CD4-positive, alpha-beta memory T cell (primary cell): ENCODE measurements at regions not wholly inside any gene's neighbourhood (a gene's known extent, or its start where the extent isn't known, plus 50 kb on each side); places are given as distances from the start of the nearest gene placed in this dataset.
A peak's percentile ranks its signal among the peaks of the same experiment; 100 is the strongest.
"Not testable (repeated sequence)": the region's sequence is repeated elsewhere in the genome, so short reads cannot be mapped to it uniquely, and the experiment has no call there.

Experiments used
- CTCF ChIA-PET: fragments of 350-600 bp; sonication (Branson Sonifier 250); formaldehyde crosslinking; loops from one replicate; lab custom pipeline; 2021; ENCODE audit warnings: inconsistent platforms; ENCODE audit not compliant: partially characterized antibody; lab: Charles Lee
- POLR2A ChIA-PET: fragments of 350-600 bp; sonication (Branson Sonifier 250); formaldehyde crosslinking; loops from one replicate; lab custom pipeline; 2021; ENCODE audit not compliant: partially characterized antibody; lab: Charles Lee
- DNase-seq, 5 donors: peaks; one replicate each; pipeline versions ENCODE4 v3.0.0 to v3.0.0-alpha.2; 2020 to 2022; ENCODE audit warnings: mixed read lengths in 1 of 5
- H3K27ac ChIP-seq: one replicate; pipeline ENCODE4 v1.7.0; 2013; ENCODE audit warnings: low read depth, low read length
- H3K27me3 ChIP-seq: 2 replicates; pipeline ENCODE4 v1.7.0; 2013; ENCODE audit warnings: mild to moderate bottlenecking, low read length, moderate library complexity; ENCODE audit not compliant: insufficient read depth
- H3K36me3 ChIP-seq: 2 replicates; pipeline ENCODE4 v1.7.0; 2013; ENCODE audit warnings: mild to moderate bottlenecking, low read length, moderate library complexity; ENCODE audit not compliant: insufficient read depth
- H3K4me1 ChIP-seq: 2 replicates; pipeline ENCODE4 v1.7.0; 2013; ENCODE audit warnings: mild to moderate bottlenecking, low read length, moderate library complexity; ENCODE audit not compliant: insufficient read depth
- H3K4me3 ChIP-seq, 2 donors: one replicate each; pipeline ENCODE4 v1.7.0; 2013; ENCODE audit warnings: low read length in 2 of 2, mild to moderate bottlenecking in 1 of 2
- H3K9me3 ChIP-seq, 2 donors: one replicate each; pipeline ENCODE4 v1.7.0; 2013; ENCODE audit warnings: low read length in 2 of 2, control low read depth in 1 of 2; ENCODE audit not compliant: control insufficient read depth in 1 of 2
- H3K27ac Mint-ChIP-seq, 7 donors: one replicate each; pipeline ENCODE4 v1.8.0; 2020 to 2021; ENCODE audit warnings: mixed read lengths in 7 of 7, mild to moderate bottlenecking in 6 of 7, inconsistent platforms in 3 of 7, moderate library complexity in 3 of 7
- H3K27me3 Mint-ChIP-seq, 2 donors: one replicate each; pipeline ENCODE4 v1.8.0; 2020 to 2021; ENCODE audit warnings: mixed read lengths in 2 of 2
- H3K36me3 Mint-ChIP-seq, 2 donors: one replicate each; pipeline ENCODE4 v1.8.0; 2020 to 2021; ENCODE audit warnings: mixed read lengths in 2 of 2, inconsistent platforms in 1 of 2, mild to moderate bottlenecking in 1 of 2
- H3K4me1 Mint-ChIP-seq, 4 donors: one replicate each; pipeline ENCODE4 v1.8.0; 2020 to 2021; ENCODE audit warnings: mixed read lengths in 4 of 4, mild to moderate bottlenecking in 1 of 4
- H3K4me3 Mint-ChIP-seq, 8 donors: one replicate each; pipeline ENCODE4 v1.8.0; 2020 to 2021; ENCODE audit warnings: mixed read lengths in 8 of 8, mild to moderate bottlenecking in 7 of 8, moderate library complexity in 6 of 8, inconsistent platforms in 3 of 8
- H3K9me3 Mint-ChIP-seq, 8 donors: one replicate each; pipeline ENCODE4 v1.8.0; 2020 to 2021; ENCODE audit warnings: mixed read lengths in 8 of 8, mild to moderate bottlenecking in 5 of 8, inconsistent platforms in 3 of 8, moderate library complexity in 1 of 8
- intact Hi-C: fragments of 100-400 bp; cut with micrococcal nuclease; formaldehyde crosslinking; loops from one replicate; pipeline ENCODE4 v1.15.1; 2023

GRCh38 chr6:134546962-134547645, 229.2 kb upstream of the SGK1 start:
- H3K27ac Mint-ChIP-seq: peak overlapping the region in 1 of 7 donors; percentile 19
- ChIA-PET CTCF (no interaction called here), POLR2A (no interaction called here)
- peaks cover 9% of the 10 kb centered on the region for H3K4me1 ChIP-seq
- H3K4me3 ChIP-seq: no peak overlapping the region
- H3K27ac ChIP-seq: no peak overlapping the region
- H3K4me3 Mint-ChIP-seq: no peak overlapping the region
- no peak for DNase-seq
- no peaks in the 10 kb centered on the region for H3K36me3 ChIP-seq
- peaks cover 0 to 4% of the 10 kb centered on the region in 2 donors for H3K27me3 Mint-ChIP-seq
- H3K9me3 ChIP-seq: no peaks in the 10 kb centered on the region
- no peaks in the 10 kb centered on the region for H3K36me3 Mint-ChIP-seq
- H3K4me1 Mint-ChIP-seq: peaks cover 9 to 13% (median 11%) of the 10 kb centered on the region in 4 donors
- peaks cover 0 to 2% (median 0%) of the 10 kb centered on the region in 8 donors for H3K9me3 Mint-ChIP-seq
- no peaks in the 10 kb centered on the region for H3K27me3 ChIP-seq
- intact Hi-C loops: no loop called here

DNA sequence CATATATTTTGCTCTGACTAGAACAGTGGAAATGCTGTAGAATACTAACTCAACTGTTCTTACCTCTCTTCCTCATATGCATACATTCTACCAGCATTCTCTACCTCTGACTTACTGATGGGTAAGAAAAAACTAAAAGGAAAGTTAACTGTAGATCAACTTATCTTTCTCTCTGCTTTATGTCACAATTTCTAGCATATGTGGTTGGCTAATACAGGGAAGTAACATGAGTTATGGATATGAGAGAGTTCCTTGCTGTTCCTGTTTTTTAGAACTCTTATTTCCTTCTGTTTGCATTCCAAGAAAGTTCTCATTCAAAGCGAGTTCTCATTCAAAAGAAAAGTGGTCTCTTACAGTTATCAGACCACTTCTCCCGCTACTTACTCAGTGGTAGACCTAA, 226.8 kb upstream of the SGK1 start:
- Mint-ChIP-seq H3K36me3 (no peaks in the 10 kb centered on the region), H3K27me3 (peaks cover 0 to 4% of the 10 kb centered on the region in 2 donors), H3K4me1 (peaks cover 16 to 26% (median 23%) of the 10 kb centered on the region in 4 donors), H3K4me3 (no peak overlapping the region), H3K9me3 (no peaks in the 10 kb centered on the region), H3K27ac (no peak overlapping the region)
- H3K4me1 ChIP-seq: peaks cover 22% of the 10 kb centered on the region
- intact Hi-C loops: no loop called here
- no peaks in the 10 kb centered on the region for H3K27me3 ChIP-seq
- no peaks in the 10 kb centered on the region for H3K36me3 ChIP-seq
- no peak for DNase-seq
- no peaks in the 10 kb centered on the region for H3K9me3 ChIP-seq
- POLR2A ChIA-PET: no interaction called here
- CTCF ChIA-PET: no interaction called here
- H3K27ac ChIP-seq: no peak overlapping the region
- H3K4me3 ChIP-seq: no peak overlapping the region

GRCh38 chr6:134543128-134543527, 225.2 kb upstream of the SGK1 start:
- H3K36me3 Mint-ChIP-seq: no peaks in the 10 kb centered on the region
- no peak overlapping the region for H3K4me3 ChIP-seq
- no peak overlapping the region for H3K27ac ChIP-seq
- peaks cover 0 to 4% of the 10 kb centered on the region in 2 donors for H3K27me3 Mint-ChIP-seq
- peaks cover 24% of the 10 kb centered on the region for H3K4me1 ChIP-seq
- ChIA-PET POLR2A (no interaction called here), CTCF (no interaction called here)
- intact Hi-C loops: no loop called here
- no peaks in the 10 kb centered on the region for H3K27me3 ChIP-seq
- no peak overlapping the region for H3K4me3 Mint-ChIP-seq
- H3K36me3 ChIP-seq: no peaks in the 10 kb centered on the region
- H3K4me1 Mint-ChIP-seq: peaks cover 17 to 28% (median 25%) of the 10 kb centered on the region in 4 donors
- no peaks in the 10 kb centered on the region for H3K9me3 Mint-ChIP-seq
- peak overlapping the region in 1 of 7 donors; percentile 5 for H3K27ac Mint-ChIP-seq
- no peaks in the 10 kb centered on the region for H3K9me3 ChIP-seq
- DNase-seq: no peak

DNA sequence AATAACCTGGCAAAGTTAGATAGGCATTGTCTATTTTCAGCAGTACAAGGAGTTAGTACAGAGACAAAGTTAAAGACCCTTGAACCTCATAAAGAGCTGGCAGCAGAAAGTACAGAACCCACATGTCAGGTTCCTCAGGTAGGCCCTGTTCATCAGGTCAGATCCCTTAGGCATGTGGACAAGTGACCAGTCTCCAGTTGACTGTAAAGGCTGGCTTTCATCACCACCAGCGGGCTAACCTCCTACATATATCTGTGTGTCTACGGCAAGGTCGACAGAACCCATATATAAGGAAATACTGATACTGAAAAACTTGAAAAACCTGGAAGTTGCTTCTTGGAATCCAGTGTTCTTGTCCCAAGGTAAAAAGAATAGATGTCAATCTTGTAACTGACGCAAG, 223.1 kb upstream of the SGK1 start:
- POLR2A ChIA-PET: no interaction called here
- Histone ChIP-seq H3K36me3 (no peaks in the 10 kb centered on the region), H3K4me3 (no peak overlapping the region), H3K27me3 (no peaks in the 10 kb centered on the region), H3K9me3 (no peaks in the 10 kb centered on the region), H3K4me1 (peaks cover 24% of the 10 kb centered on the region), H3K27ac (no peak overlapping the region)
- Mint-ChIP-seq H3K27ac (no peak overlapping the region), H3K9me3 (no peaks in the 10 kb centered on the region), H3K36me3 (no peaks in the 10 kb centered on the region), H3K27me3 (no peaks in the 10 kb centered on the region), H3K4me3 (no peak overlapping the region), H3K4me1 (peaks cover 17 to 28% (median 25%) of the 10 kb centered on the region in 4 donors)
- DNase-seq: no peak
- CTCF ChIA-PET: interaction anchor here (0.6 kb wide), 1 partner anchor 361 kb away, joined by 3 read pairs; no protein-coding TSS in a partner anchor
- intact Hi-C loops: no loop called here

DNA sequence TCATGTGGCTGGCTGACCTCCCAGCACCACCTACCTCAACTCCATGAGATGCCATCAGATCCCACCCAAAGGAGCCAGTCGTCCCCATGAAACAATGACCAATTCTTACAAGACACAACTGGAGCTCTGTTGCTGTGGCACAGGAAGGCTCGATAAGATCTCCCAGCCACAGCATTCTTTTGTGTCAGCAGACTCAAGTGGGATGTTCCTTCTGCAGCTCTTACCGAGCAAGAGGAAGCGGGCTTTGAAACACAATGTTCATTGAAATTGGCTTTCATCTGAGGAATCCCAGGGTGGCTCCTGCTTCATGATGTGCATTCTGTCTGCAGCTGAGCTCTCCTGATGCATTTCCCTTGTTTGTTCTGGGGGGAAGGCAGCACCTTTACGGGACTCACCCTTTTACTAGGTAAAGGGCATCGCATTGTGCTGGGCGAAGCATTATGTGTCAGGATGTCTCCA, 222.0 kb upstream of the SGK1 start:
- Histone ChIP-seq H3K27ac (no peak overlapping the region), H3K27me3 (no peaks in the 10 kb centered on the region), H3K9me3 (no peaks in the 10 kb centered on the region), H3K4me1 (peaks cover 24% of the 10 kb centered on the region), H3K4me3 (peak overlapping the region in 1 of 2 donors; percentile 4), H3K36me3 (no peaks in the 10 kb centered on the region)
- POLR2A ChIA-PET: no interaction called here
- Mint-ChIP-seq H3K27ac (peak overlapping the region in 1 of 7 donors; percentile 16), H3K4me3 (peak overlapping the region in 3 of 8 donors; percentile 11 to 61 (median 21)), H3K36me3 (no peaks in the 10 kb centered on the region), H3K9me3 (no peaks in the 10 kb centered on the region), H3K27me3 (no peaks in the 10 kb centered on the region), H3K4me1 (peaks cover 17 to 29% (median 25%) of the 10 kb centered on the region in 4 donors)
- intact Hi-C loops: no loop called here
- CTCF ChIA-PET: interaction anchor here (1.4 kb wide), 1 partner anchor 16 kb away, joined by 4 read pairs; no protein-coding TSS in a partner anchor
- peak in 4 of 5 donors; percentile 16 to 35 (median 25) for DNase-seq

DNA sequence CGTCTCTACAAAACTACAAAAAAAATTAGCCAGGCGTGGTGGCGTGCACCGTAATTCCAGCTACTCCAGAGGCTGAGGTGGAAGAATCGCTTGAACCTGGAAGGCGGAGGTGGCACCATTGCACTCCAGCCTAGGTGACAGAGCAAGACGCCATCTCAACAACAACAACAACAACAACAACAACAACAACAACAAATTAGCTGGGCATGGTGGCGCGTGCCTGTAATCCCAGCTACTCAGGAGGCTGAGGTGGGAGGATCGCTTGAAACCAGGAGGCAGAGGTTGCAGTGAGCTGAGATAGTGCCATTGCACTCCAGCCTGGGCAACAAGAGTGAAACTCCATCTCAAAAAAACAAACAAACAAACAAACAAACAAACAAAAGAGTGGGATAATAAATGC, 219.9 kb upstream of the SGK1 start:
- H3K4me1 Mint-ChIP-seq: peaks cover 14 to 35% (median 25%) of the 10 kb centered on the region in 4 donors
- H3K9me3 ChIP-seq, H3K9me3 Mint-ChIP-seq, CTCF ChIA-PET, H3K4me3 ChIP-seq, H3K4me3 Mint-ChIP-seq, H3K27ac Mint-ChIP-seq, H3K27ac ChIP-seq, H3K36me3 Mint-ChIP-seq, H3K27me3 Mint-ChIP-seq, DNase-seq, intact Hi-C loops, H3K27me3 ChIP-seq, POLR2A ChIA-PET, H3K36me3 ChIP-seq: not testable (repeated sequence)
- H3K4me1 ChIP-seq: peaks cover 26% of the 10 kb centered on the region

GRCh38 chr6:134537146-134537555, 219.2 kb upstream of the SGK1 start:
- H3K27ac Mint-ChIP-seq: no peak overlapping the region
- H3K36me3 ChIP-seq: no peaks in the 10 kb centered on the region
- no peak overlapping the region for H3K4me3 Mint-ChIP-seq
- peaks cover 13 to 30% (median 24%) of the 10 kb centered on the region in 4 donors for H3K4me1 Mint-ChIP-seq
- H3K27me3 Mint-ChIP-seq: no peaks in the 10 kb centered on the region
- DNase-seq: no peak
- H3K27ac ChIP-seq: no peak overlapping the region
- no peaks in the 10 kb centered on the region for H3K36me3 Mint-ChIP-seq
- H3K9me3 Mint-ChIP-seq: peaks cover 0 to 2% (median 0%) of the 10 kb centered on the region in 8 donors
- ChIA-PET CTCF (interaction anchor here (0.6 kb wide), 1 partner anchor 474 kb away, joined by 3 read pairs; no protein-coding TSS in a partner anchor), POLR2A (no interaction called here)
- no peak overlapping the region for H3K4me3 ChIP-seq
- intact Hi-C loops: no loop called here
- no peaks in the 10 kb centered on the region for H3K9me3 ChIP-seq
- peaks cover 25% of the 10 kb centered on the region for H3K4me1 ChIP-seq
- H3K27me3 ChIP-seq: no peaks in the 10 kb centered on the region
